ENCODE measurements at regions not wholly inside any gene's neighbourhood (a gene's known extent, or its start where the extent isn't known, plus 50 kb on each side); places are given as distances from the start of the nearest gene placed in this dataset.

DNA sequence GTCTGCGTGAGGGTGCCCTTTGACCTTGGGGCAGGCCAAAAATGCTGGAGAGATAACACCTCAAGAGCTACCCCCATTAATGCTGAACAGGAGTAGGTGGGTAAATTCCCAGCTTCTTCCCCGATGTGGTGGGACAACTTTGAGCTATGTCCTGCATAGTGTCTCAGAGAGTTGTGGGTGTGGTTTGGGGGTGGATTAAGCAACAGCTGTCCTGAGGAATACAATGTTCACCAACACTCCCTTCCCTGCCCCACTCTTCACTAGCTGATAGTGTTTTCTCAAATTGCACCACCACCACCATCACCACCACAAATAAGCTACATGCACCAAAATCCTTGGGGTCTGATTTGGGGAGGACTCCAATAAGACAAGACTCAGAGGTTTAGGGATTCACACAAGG lies 258.4 kb downstream of the HLX start:
- TF ChIP-seq RAD51 (IDR thresholded peaks at IDR 0.05; ENCODE audit: borderline replicate concordance) (no peak), FOSL1 (CRISPR knock-in tag; IDR thresholded peaks at IDR 0.05; ENCODE audit: borderline replicate concordance) (no peak)

All from HepG2 (cell line).